HuH-7.5 (cell line): ENCODE measurements at regions not wholly inside any gene's neighbourhood (a gene's known extent, or its start where the extent isn't known, plus 50 kb on each side); places are given as distances from the start of the nearest gene placed in this dataset.
A peak's percentile ranks its signal among the peaks of the same experiment; 100 is the strongest.

Experiments used
- DNase-seq: peaks from one replicate; pipeline ENCODE4 v3.0.0; 2011; ENCODE audit warnings: low spot score

- no peak for DNase-seq
These were observed 146.8 kb downstream of the SMAD6 start for GRCh38 chr15:66848686-66849392.

DNA sequence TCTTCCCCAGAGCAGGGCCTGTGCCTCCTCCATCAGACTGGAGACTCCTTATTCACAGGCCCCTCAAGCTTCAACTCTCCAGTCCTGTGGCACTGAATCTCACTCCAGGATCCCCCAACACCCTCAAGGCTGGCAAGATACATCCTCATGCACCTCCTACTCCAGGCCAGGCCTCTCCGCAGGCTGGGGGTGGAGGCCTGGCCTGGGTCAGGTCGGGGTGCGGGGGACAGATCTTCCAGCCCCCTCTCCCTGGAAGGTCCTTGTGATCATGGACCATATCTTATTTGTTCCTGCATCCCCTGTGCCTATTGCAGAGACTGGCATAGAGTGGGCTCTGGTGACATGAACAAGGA is 147.3 kb downstream of the SMAD6 start:
- no peak for DNase-seq

DNA sequence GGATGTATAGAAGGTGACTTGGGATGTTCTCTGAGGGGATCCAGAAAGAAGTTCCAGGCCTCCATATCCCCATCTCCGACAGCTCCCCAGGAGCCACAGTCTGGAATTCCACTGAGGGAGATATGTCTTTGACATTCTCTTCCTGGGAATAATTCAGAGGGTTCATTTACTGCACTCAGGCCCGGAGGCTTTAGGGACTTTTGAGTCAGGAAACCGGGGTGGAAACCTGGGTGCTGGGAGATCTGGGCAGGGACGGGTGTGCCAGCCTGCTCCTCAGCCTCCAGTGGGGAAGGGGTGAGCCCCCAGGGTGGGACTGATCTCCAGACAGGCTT is 147.7 kb downstream of the SMAD6 start:
- DNase-seq: no peak

DNA sequence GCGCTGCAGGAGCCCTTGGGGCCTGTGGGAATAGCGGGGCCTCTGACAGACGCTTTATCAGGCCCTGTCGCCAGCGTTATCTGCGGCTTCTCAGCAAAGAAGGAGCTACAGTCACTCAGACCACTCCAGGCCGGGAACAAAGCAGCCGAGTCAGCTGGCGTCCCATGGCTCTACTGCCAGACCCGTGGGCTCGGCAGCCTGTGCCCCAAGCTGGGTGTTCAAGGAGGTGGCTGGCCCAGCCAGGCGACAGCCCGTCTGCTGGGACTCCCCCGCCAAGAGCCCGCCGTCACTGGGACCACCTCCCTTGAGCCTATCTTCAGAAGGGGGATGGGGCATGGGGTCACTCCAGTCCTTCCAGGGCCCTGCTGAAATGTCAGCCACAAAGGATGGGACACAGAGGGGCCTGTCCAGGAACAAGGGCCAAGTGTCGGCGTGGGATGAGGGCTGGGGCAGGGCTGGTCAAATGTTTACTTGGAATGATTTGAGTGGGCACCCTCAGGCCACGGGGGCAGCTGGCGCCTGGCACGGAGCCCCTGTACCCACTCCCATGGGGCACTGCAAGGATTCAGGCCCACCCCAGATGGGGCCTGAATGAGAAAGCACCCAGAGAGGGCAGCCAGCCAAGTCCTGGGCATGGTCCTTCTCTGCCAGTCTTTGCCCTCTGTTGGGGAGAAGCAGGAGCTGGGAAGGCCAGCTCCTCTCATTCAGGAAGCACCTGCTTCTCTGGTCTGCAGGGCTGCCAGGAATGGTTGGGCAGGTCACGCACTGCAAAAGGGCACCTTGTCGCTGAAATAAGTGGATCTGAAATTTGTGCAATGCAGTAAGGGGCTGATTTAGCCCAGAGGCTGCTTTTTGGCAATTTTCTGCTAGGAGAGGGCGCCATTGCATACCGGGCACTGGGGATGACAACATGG is 148.3 kb downstream of the SMAD6 start:
- DNase-seq: no peak

DNA sequence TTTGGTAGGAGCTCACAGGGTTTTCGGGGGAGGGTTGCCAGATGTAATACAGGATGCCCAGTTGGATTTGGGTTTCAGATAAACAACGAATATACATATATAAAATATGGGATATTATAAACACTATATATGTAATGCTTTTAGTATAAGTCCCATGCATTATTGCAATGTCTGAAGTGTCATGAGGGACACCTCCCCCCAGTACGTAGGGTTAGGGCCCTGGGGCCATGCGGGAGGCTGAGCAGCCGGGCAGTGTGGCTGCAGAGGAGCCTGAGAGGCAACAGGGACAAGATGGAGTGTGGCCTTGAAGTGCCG is 148.9 kb downstream of the SMAD6 start:
- no peak for DNase-seq

GRCh38 chr15:66851311-66852063 is 149.5 kb downstream of the SMAD6 start:
- DNase-seq: peak; percentile 99

DNA sequence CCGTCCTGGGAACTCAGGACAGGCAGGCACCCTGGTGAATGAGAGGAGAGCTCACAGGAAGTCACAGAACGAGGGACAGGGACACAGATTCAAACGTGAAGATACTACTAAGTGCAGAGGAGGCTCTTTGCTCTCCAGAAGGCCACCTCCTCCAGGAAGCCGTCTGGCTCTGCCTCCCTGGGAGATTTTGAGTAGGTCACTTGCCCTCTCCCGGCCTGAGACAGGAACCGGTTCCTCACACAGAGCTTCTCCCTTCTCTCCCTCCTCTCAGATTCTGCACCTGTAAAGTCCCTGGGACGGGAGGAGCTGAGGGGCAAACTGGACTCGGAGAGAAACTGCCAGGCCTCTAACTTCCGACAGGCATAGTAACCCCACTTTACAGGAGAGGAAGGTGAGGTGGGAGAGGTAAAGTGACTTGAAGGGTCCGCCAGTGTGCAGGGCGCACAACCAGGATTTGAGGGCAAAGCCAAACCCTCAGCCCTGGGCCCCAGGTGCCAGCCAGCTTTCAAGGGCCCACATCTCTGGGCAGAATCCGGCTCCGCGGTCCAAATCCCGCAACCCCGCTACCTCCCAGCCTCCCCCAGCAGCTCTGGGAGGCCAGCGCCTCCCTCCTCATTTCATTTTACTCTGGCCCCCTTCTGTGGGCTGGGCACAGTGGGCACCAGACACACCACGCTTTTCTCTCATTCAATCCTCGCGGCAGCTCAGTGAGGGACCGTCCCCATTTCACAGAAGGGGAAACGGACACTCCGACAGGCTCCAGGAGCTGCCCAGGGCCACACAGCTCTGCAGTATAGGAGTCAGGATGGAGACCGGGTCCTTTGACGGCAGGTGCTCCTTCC is 150.2 kb downstream of the SMAD6 start:
- DNase-seq: no peak

GRCh38 chr15:66854012-66854965 is 152.3 kb downstream of the SMAD6 start:
- DNase-seq: no peak

GRCh38 chr15:66855041-66855440 is 153.0 kb downstream of the SMAD6 start:
- DNase-seq: no peak

GRCh38 chr15:66857694-66858093 is 155.7 kb downstream of the SMAD6 start:
- no peak for DNase-seq

DNA sequence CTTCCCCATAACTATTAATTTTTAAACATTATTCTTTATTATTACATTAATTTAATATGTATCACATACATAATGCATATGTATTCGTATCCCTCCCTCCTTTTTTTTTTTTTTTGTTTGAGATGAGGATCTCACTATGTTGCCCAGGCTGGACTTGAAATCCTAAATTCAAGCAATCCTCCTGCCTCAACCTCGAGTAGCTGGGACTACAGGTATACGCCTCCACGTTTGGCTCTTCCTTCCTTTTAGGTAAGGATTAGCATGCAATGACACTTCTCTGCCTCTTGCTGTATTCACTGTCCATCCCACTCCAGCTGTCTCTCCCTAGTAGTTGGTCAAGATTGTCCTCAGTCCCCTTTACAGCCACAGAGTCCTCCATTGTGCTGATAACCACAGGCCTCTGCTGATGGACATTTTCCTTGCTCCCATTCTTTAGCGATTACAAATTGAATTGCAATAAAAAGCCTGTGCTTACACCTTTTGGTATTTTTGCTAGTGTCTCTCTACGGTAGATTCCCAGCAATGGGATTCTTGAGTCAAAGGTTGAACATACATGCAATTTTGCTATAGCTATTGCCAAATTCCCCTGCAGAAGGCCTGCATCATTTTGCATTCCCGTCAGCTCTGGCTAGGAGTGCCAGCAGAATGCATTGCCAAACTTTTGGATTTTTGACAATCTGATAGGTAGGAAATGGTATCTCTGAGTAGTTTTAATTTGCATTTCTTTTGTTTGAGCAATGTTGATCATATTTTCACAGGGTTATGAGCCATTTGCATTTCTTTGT is 156.6 kb downstream of the SMAD6 start:
- DNase-seq: no peak

- no peak for DNase-seq
These were observed 157.7 kb downstream of the SMAD6 start for GRCh38 chr15:66859688-66860253.

DNA sequence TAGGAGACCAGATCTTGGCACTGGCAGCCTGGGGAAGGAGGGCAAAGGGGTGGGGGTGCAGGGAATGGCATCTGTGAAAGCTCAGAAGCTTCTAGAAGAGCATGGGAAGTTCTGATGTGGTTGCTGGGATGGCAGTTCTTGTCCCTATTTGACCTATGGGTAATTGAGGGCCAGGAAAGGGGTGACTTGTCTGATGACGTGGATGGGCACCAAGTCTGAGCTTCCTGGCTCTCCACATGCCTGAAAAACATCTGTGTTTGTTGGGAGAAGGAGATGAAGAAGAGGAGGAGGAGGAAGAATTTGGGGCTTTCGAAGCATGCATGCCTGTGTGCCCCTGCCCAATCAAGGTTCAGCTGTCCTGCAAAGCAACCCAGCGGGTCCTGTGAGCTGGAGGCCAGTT is 158.8 kb downstream of the SMAD6 start:
- no peak for DNase-seq

- DNase-seq: no peak
These were observed 160.3 kb downstream of the SMAD6 start for GRCh38 chr15:66862111-66862939.

GRCh38 chr15:66862940-66863335 is 160.9 kb downstream of the SMAD6 start:
- DNase-seq: peak; percentile 83

- DNase-seq: no peak
These were observed 161.5 kb downstream of the SMAD6 start for GRCh38 chr15:66863390-66864085.

GRCh38 chr15:66864086-66864830 is 162.2 kb downstream of the SMAD6 start:
- no peak for DNase-seq

- no peak for DNase-seq
These were observed 162.8 kb downstream of the SMAD6 start for GRCh38 chr15:66864871-66865281.
